Activated CD4-positive, alpha-beta T cell treated with anti-CD3 and anti-CD28 coated beads, Interleukin-2, amount 50 U/mL, for 1 hour (primary cell): ENCODE measurements at regions not wholly inside any gene's neighbourhood (a gene's known extent, or its start where the extent isn't known, plus 50 kb on each side); places are given as distances from the start of the nearest gene placed in this dataset.

Source experiments
- DNase-seq: peaks from one replicate; pipeline ENCODE4 v3.0.0-alpha.2; 2020

GRCh38 chr18:51400721-51401120 lies 203.2 kb upstream of the MEX3C start:
- DNase-seq, result no peak

GRCh38 chr18:51401912-51402311 lies 204.4 kb upstream of the MEX3C start:
- DNase-seq, result no peak

GRCh38 chr18:51404620-51405019 lies 207.1 kb upstream of the MEX3C start:
- no peak for DNase-seq

GRCh38 chr18:51405683-51406477 lies 208.4 kb upstream of the MEX3C start:
- DNase-seq, result no peak

GRCh38 chr18:51417643-51418483 lies 220.4 kb upstream of the MEX3C start:
- DNase-seq, result no peak

GRCh38 chr18:51425475-51425874 lies 228.0 kb upstream of the MEX3C start:
- DNase-seq, result no peak

GRCh38 chr18:51425889-51426288 lies 228.4 kb upstream of the MEX3C start:
- DNase-seq, result no peak

- DNase-seq, result no peak
Measured at GRCh38 chr18:51426996-51427395, 229.5 kb upstream of the MEX3C start.

- DNase-seq, result no peak
Measured at GRCh38 chr18:51429644-51430043, 232.2 kb upstream of the MEX3C start.

- no peak for DNase-seq
Measured at GRCh38 chr18:51430538-51430937, 233.1 kb upstream of the MEX3C start.

GRCh38 chr18:51433296-51433695 lies 235.8 kb upstream of the MEX3C start:
- no peak for DNase-seq

GRCh38 chr18:51433881-51434280 lies 236.4 kb upstream of the MEX3C start:
- no peak for DNase-seq

- DNase-seq, result no peak
Measured at GRCh38 chr18:51437280-51438271, 240.1 kb upstream of the MEX3C start.

GRCh38 chr18:51438797-51439350 lies 241.4 kb upstream of the MEX3C start:
- DNase-seq, result no peak

- DNase-seq, result no peak
Measured at GRCh38 chr18:51442012-51442411, 244.5 kb upstream of the MEX3C start.

- DNase-seq, result no peak
Measured at GRCh38 chr18:51446571-51447210, 249.2 kb upstream of the MEX3C start.

GRCh38 chr18:51447351-51448342 lies 250.2 kb upstream of the MEX3C start:
- DNase-seq, result no peak

GRCh38 chr18:51448949-51449348 lies 251.5 kb upstream of the MEX3C start:
- DNase-seq, result no peak

- no peak for DNase-seq
Measured at GRCh38 chr18:51453594-51453993, 256.1 kb upstream of the MEX3C start.

- no peak for DNase-seq
Measured at GRCh38 chr18:51458861-51459260, 261.4 kb upstream of the MEX3C start.

- no peak for DNase-seq
Measured at GRCh38 chr18:51461956-51462355, 264.5 kb upstream of the MEX3C start.
